Esophagus muscularis mucosa (tissue), 4 donors: ENCODE measurements at regions not wholly inside any gene's neighbourhood (a gene's known extent, or its start where the extent isn't known, plus 50 kb on each side); places are given as distances from the start of the nearest gene placed in this dataset.

Experiments
- DNase-seq: peaks from one replicate; pipeline ENCODE4 v3.0.0-alpha.2; 2017; ENCODE audit errors: extremely low spot score
- H3K27ac ChIP-seq, 4 donors: fragments of 200-600 bp; sonication (generic); replicated peaks in 1 of 4; 1 replicate in 3 of 4; 2 replicates in 1 of 4; pipeline ENCODE4 v1.5.1; 2016 to 2019; ENCODE audit warnings: mild to moderate bottlenecking in 1 of 4
- H3K27me3 ChIP-seq, 4 donors: fragments of 200-600 bp; sonication (generic); one replicate each; pipeline versions ENCODE4 v1.5.1 to v1.6.0; 2016 to 2019
- H3K36me3 ChIP-seq, 4 donors: fragments of 200-600 bp; sonication (generic); one replicate each; pipeline ENCODE4 v1.5.1; 2016 to 2019
- H3K4me1 ChIP-seq, 4 donors: fragments of 200-600 bp; sonication (generic); one replicate each; pipeline ENCODE4 v1.5.1; 2016 to 2019
- H3K4me3 ChIP-seq, 4 donors: fragments of 200-600 bp; sonication (generic); 1 replicate in 2 of 4; 2 replicates in 2 of 4; pipeline ENCODE4 v1.5.1; 2016 to 2019; ENCODE audit warnings: mild to moderate bottlenecking in 4 of 4, moderate library complexity in 1 of 4
- H3K9me3 ChIP-seq, 4 donors: fragments of 200-600 bp; sonication (generic); 1 replicate in 3 of 4; 2 replicates in 1 of 4; pipeline ENCODE4 v1.5.1; 2016 to 2019
- EP300 ChIP-seq: sonication (generic); formaldehyde crosslinking; IDR thresholded peaks from one replicate; pipeline ENCODE4 v1.6.1; 2017; ENCODE audit warnings: antibody characterized with exemption
- POLR2A ChIP-seq: fragments of 450-650 bp; IDR thresholded peaks from one replicate; pipeline ENCODE4 v1.6.1; 2017; ENCODE audit warnings: antibody characterized with exemption, moderate library complexity, mild to moderate bottlenecking, low read depth
- POLR2AphosphoS5 ChIP-seq, 2 donors: sonication (generic); formaldehyde crosslinking; IDR thresholded peaks; one replicate each; pipeline ENCODE4 v1.6.1; 2017; ENCODE audit warnings: antibody characterized with exemption in 2 of 2
- WGBS: methylation state at CpG from one replicate; pipeline ENCODE4 v1.1.5; 2018; 5-methylcytosine and 5-hydroxymethylcytosine counted together
- intact Hi-C: fragments of 100-400 bp; cut with DNase I; formaldehyde crosslinking; loops from one replicate; pipeline ENCODE4 v1.15.1; 2023
- TF ChIP-seq, protein P1 (sequence below), 3 experiments: fragments of 200-600 bp in 2 of 3; fragments of 450-650 bp in 1 of 3; sonication (generic) in 2 of 3; IDR thresholded peaks; one replicate each; pipeline ENCODE4 v1.5.1; 2017 to 2019; ENCODE audit warnings: antibody characterized with exemption in 3 of 3, mild to moderate bottlenecking in 2 of 3, moderate library complexity in 1 of 3

DNA sequence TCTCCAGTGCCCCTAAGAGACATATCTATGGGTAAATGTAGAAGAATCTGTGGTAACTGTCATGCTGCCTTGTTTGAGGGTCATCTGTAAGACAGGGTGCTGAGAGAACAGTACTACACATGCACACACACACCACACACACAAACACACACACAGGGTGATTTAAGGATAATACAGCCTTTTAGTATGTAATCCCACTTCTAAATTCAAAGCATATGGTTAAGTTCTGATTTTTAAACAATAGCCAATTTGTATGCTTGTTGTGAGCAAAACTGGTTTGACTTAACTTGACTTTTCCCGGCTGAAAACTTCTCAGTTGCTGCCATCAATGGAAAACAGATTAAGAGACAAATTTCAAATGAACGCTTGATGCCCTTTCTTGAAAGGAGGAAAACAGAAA is 241.8 kb downstream of the ADGRG6 start:
- Histone ChIP-seq H3K9me3 (no peaks in the 10 kb centered on the region), H3K36me3 (no peaks in the 10 kb centered on the region), H3K27me3 (no peaks in the 10 kb centered on the region), H3K4me3 (no peak overlapping the region), H3K4me1 (peaks cover 0 to 11% (median 9%) of the 10 kb centered on the region in 4 donors), H3K27ac (no peak overlapping the region)
- no peak for DNase-seq
- WGBS: 76% methylated on average over 2 of the region's 2 CpGs
- intact Hi-C loops: no loop called here
- TF ChIP-seq EP300 (no peak), POLR2AphosphoS5 (IDR thresholded peaks at IDR 0.05) (no peak), POLR2A (no peak)
- TF ChIP-seq, protein P1, sequence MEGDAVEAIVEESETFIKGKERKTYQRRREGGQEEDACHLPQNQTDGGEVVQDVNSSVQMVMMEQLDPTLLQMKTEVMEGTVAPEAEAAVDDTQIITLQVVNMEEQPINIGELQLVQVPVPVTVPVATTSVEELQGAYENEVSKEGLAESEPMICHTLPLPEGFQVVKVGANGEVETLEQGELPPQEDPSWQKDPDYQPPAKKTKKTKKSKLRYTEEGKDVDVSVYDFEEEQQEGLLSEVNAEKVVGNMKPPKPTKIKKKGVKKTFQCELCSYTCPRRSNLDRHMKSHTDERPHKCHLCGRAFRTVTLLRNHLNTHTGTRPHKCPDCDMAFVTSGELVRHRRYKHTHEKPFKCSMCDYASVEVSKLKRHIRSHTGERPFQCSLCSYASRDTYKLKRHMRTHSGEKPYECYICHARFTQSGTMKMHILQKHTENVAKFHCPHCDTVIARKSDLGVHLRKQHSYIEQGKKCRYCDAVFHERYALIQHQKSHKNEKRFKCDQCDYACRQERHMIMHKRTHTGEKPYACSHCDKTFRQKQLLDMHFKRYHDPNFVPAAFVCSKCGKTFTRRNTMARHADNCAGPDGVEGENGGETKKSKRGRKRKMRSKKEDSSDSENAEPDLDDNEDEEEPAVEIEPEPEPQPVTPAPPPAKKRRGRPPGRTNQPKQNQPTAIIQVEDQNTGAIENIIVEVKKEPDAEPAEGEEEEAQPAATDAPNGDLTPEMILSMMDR (IDR thresholded peaks at IDR 0.05): no peak

DNA sequence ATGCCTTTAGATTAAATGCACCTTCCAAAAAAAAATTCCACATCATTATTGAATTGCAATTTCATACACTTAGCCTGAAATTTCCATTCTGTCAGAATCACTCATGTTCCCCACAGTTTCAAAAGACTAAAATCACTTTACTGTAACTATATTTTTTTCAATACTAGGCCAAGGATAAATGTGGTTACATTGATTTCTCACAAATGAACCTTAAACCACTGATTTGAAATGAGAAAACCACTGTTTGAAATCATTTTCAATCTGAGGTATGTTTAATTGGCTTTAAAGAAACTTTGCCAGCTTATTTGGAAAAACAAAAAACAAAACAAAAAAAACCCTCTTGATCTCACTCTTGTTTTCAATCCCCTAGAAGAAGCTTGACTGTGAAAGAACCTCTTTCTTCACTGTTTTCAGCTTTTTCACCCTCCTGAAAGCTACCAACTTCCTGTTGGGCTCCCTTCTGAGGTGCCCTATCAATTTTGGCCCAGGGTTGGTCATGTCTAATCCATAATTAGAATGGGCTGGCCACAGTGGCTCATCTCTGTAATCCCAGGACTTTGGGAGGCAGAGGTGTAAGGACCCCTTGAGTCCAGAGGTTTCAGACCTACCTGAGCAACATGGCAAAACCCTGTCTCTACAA is 242.5 kb downstream of the ADGRG6 start:
- no peaks in the 10 kb centered on the region for H3K36me3 ChIP-seq
- TF ChIP-seq EP300 (no peak), POLR2A (no peak), POLR2AphosphoS5 (IDR thresholded peaks at IDR 0.05) (no peak)
- TF ChIP-seq, protein P1 (IDR thresholded peaks at IDR 0.05): no peak
- H3K4me3 ChIP-seq: no peak overlapping the region
- no peaks in the 10 kb centered on the region for H3K27me3 ChIP-seq
- peaks cover 0 to 11% (median 9%) of the 10 kb centered on the region in 4 donors for H3K4me1 ChIP-seq
- intact Hi-C loops: no loop called here
- DNase-seq: no peak
- no peak overlapping the region for H3K27ac ChIP-seq
- no peaks in the 10 kb centered on the region for H3K9me3 ChIP-seq

DNA sequence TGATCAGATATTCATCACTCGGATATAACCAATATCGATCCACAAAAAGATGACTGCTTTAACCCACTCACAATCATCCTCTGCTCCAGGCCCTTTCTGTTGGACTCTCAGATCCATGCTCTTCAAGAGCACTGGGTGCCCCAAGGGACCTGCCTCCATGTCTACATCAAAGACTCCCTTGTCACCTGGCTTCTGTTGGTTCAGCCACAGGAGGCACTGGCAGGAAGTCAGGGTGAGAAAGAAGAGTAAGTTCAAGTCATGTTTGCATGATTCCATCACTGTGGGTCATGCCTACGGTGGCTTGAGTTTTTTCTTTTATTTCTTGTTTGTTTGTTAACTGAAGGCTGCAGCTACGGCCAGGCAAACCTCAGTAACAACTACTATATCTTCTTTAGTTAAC is 243.3 kb downstream of the ADGRG6 start:
- intact Hi-C loops: no loop called here
- TF ChIP-seq EP300 (no peak), POLR2A (no peak), POLR2AphosphoS5 (IDR thresholded peaks at IDR 0.05) (no peak)
- TF ChIP-seq, protein P1 (IDR thresholded peaks at IDR 0.05): no peak
- 82% methylated on average over 4 of the region's 4 CpGs for WGBS
- Histone ChIP-seq H3K27me3 (no peaks in the 10 kb centered on the region), H3K4me3 (no peak overlapping the region), H3K36me3 (no peaks in the 10 kb centered on the region), H3K27ac (no peak overlapping the region), H3K9me3 (no peaks in the 10 kb centered on the region), H3K4me1 (peaks cover 0 to 11% (median 9%) of the 10 kb centered on the region in 4 donors)
- no peak for DNase-seq

DNA sequence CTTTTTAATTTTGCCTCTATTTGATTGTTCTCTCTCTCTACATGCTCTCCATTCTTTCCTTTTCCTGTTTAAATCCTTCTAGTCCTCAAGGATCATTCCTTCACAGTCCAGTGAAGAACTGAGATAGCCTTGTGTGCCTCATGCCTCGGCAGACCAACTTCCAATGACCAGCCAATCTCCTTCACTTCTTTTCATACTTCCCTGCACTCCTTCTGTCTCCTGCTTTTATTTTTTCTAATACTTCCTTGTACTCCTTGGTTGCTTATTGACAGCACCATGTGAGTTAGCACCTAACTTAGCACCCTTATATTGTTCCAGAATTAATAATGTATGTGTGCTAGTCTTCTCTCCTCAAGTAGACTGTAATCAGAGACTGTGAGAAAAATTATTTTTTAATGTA is 246.8 kb downstream of the ADGRG6 start:
- DNase-seq: no peak
- H3K27me3 ChIP-seq: no peaks in the 10 kb centered on the region
- TF ChIP-seq POLR2A (no peak), POLR2AphosphoS5 (IDR thresholded peaks at IDR 0.05) (no peak), EP300 (no peak)
- TF ChIP-seq, protein P1 (IDR thresholded peaks at IDR 0.05): no peak
- H3K9me3 ChIP-seq: no peaks in the 10 kb centered on the region
- no peak overlapping the region for H3K27ac ChIP-seq
- no peaks in the 10 kb centered on the region for H3K36me3 ChIP-seq
- peaks cover 0 to 4% (median 2%) of the 10 kb centered on the region in 4 donors for H3K4me1 ChIP-seq
- 95% methylated on average over 1 of the region's 1 CpG for WGBS
- H3K4me3 ChIP-seq: no peak overlapping the region
- intact Hi-C loops: no loop called here
